ENCODE measurements at regions not wholly inside any gene's neighbourhood (a gene's known extent, or its start where the extent isn't known, plus 50 kb on each side); places are given as distances from the start of the nearest gene placed in this dataset.

GRCh38 chr1:55317673-55318072 is 102.5 kb upstream of the USP24 start:
- H3K4me1 Mint-ChIP-seq (ENCODE audit: unreplicated experiment), result peaks cover 12% of the 10 kb centered on the region
- H3K36me3 Mint-ChIP-seq, result no peaks in the 10 kb centered on the region
- TF ChIP-seq CTCF (conservative IDR thresholded peaks at IDR 0.05), result no peak
- H3K27ac Mint-ChIP-seq, result no peak overlapping the region
- no peaks in the 10 kb centered on the region for H3K9me3 Mint-ChIP-seq
- DNase-seq (ENCODE audit: extremely low spot score, unreplicated experiment), result no peak
- H3K4me3 Mint-ChIP-seq, result no peak overlapping the region
- peaks cover 14% of the 10 kb centered on the region for H3K27me3 Mint-ChIP-seq

GRCh38 chr1:55316947-55317662 is 101.9 kb upstream of the USP24 start:
- no peak for DNase-seq (ENCODE audit: extremely low spot score, unreplicated experiment)
- H3K27ac Mint-ChIP-seq, result no peak overlapping the region

GRCh38 chr1:55316502-55316901 is 101.3 kb upstream of the USP24 start:
- DNase-seq (ENCODE audit: extremely low spot score, unreplicated experiment), result no peak
- H3K4me1 Mint-ChIP-seq (ENCODE audit: unreplicated experiment), result peaks cover 18% of the 10 kb centered on the region

More at GRCh38 chr1:55316947-55317662, 101.9 kb upstream of the USP24 start:
- no peaks in the 10 kb centered on the region for H3K36me3 Mint-ChIP-seq
- H3K4me1 Mint-ChIP-seq (ENCODE audit: unreplicated experiment), result peaks cover 14% of the 10 kb centered on the region
- peaks cover 14% of the 10 kb centered on the region for H3K27me3 Mint-ChIP-seq
- no peaks in the 10 kb centered on the region for H3K9me3 Mint-ChIP-seq
- H3K4me3 Mint-ChIP-seq, result no peak overlapping the region
- no peak for TF ChIP-seq CTCF (conservative IDR thresholded peaks at IDR 0.05)

GRCh38 chr1:55315552-55315951 is 100.4 kb upstream of the USP24 start:
- H3K9me3 Mint-ChIP-seq, result no peaks in the 10 kb centered on the region

More at GRCh38 chr1:55316502-55316901, 101.3 kb upstream of the USP24 start:
- Mint-ChIP-seq H3K36me3 (no peaks in the 10 kb centered on the region), H3K27ac (no peak overlapping the region), H3K9me3 (no peaks in the 10 kb centered on the region), H3K4me3 (no peak overlapping the region), H3K27me3 (peaks cover 14% of the 10 kb centered on the region)
- no peak for TF ChIP-seq CTCF (conservative IDR thresholded peaks at IDR 0.05)

GRCh38 chr1:55314740-55315139 is 99.6 kb upstream of the USP24 start:
- no peak for DNase-seq (ENCODE audit: extremely low spot score, unreplicated experiment)
- Mint-ChIP-seq H3K4me1 (ENCODE audit: unreplicated experiment) (peaks cover 21% of the 10 kb centered on the region), H3K27ac (no peak overlapping the region), H3K4me3 (no peak overlapping the region), H3K27me3 (peaks cover 18% of the 10 kb centered on the region), H3K9me3 (no peaks in the 10 kb centered on the region), H3K36me3 (no peaks in the 10 kb centered on the region)
- no peak for TF ChIP-seq CTCF (conservative IDR thresholded peaks at IDR 0.05)

More at GRCh38 chr1:55315552-55315951, 100.4 kb upstream of the USP24 start:
- H3K4me3 Mint-ChIP-seq, result no peak overlapping the region
- DNase-seq (ENCODE audit: extremely low spot score, unreplicated experiment), result no peak
- H3K4me1 Mint-ChIP-seq (ENCODE audit: unreplicated experiment), result peaks cover 21% of the 10 kb centered on the region
- H3K27me3 Mint-ChIP-seq, result peaks cover 18% of the 10 kb centered on the region
- no peaks in the 10 kb centered on the region for H3K36me3 Mint-ChIP-seq
- H3K27ac Mint-ChIP-seq, result no peak overlapping the region
- no peak for TF ChIP-seq CTCF (conservative IDR thresholded peaks at IDR 0.05)
